GM19023 (cell line): ENCODE measurements at regions not wholly inside any gene's neighbourhood (a gene's known extent, or its start where the extent isn't known, plus 50 kb on each side); places are given as distances from the start of the nearest gene placed in this dataset.
A peak's percentile ranks its signal among the peaks of the same experiment; 100 is the strongest.
"Not testable (repeated sequence)": the region's sequence is repeated elsewhere in the genome, so short reads cannot be mapped to it uniquely, and the experiment has no call there.

Experiments used
- ATAC-seq: cut with Tn5 transposase; IDR thresholded peaks from one replicate; pipeline ENCODE4 v1.9.1; 2021; ENCODE audit warnings: mild to moderate bottlenecking, moderate library complexity; ENCODE audit not compliant: unreplicated experiment

GRCh38 chr7:138363721-138364120 lies 96.3 kb upstream of the TRIM24 start:
- no peak for ATAC-seq

GRCh38 chr7:138366137-138366536 lies 93.9 kb upstream of the TRIM24 start:
- ATAC-seq, result not testable (repeated sequence)

- not testable (repeated sequence) for ATAC-seq
Measured at GRCh38 chr7:138366676-138367075, 93.4 kb upstream of the TRIM24 start.

GRCh38 chr7:138369797-138370196 lies 90.3 kb upstream of the TRIM24 start:
- ATAC-seq, result no peak

GRCh38 chr7:138370956-138371355 lies 89.1 kb upstream of the TRIM24 start:
- ATAC-seq, result no peak

- ATAC-seq, result no peak
Measured at GRCh38 chr7:138374119-138374693, 85.9 kb upstream of the TRIM24 start.

- no peak for ATAC-seq
Measured at GRCh38 chr7:138377306-138377705, 82.8 kb upstream of the TRIM24 start.

GRCh38 chr7:138378741-138379559 lies 81.1 kb upstream of the TRIM24 start:
- no peak for ATAC-seq

GRCh38 chr7:138382862-138383565 lies 77.0 kb upstream of the TRIM24 start:
- ATAC-seq, result no peak

GRCh38 chr7:138386821-138387220 lies 73.2 kb upstream of the TRIM24 start:
- ATAC-seq, result no peak

- ATAC-seq, result no peak
Measured at GRCh38 chr7:138387755-138388475, 72.1 kb upstream of the TRIM24 start.

- ATAC-seq, result no peak
Measured at GRCh38 chr7:138388673-138389491, 71.2 kb upstream of the TRIM24 start.

GRCh38 chr7:138395763-138396162 lies 64.3 kb upstream of the TRIM24 start:
- ATAC-seq, result no peak

- ATAC-seq, result peak; percentile 92
Measured at GRCh38 chr7:138396251-138397070, 63.6 kb upstream of the TRIM24 start.

GRCh38 chr7:138397071-138397433 lies 63.0 kb upstream of the TRIM24 start:
- ATAC-seq, result not testable (repeated sequence)

- no peak for ATAC-seq
Measured at GRCh38 chr7:138398857-138399256, 61.2 kb upstream of the TRIM24 start.

- ATAC-seq, result no peak
Measured at GRCh38 chr7:138400400-138400886, 59.6 kb upstream of the TRIM24 start.

GRCh38 chr7:138402749-138403148 lies 57.3 kb upstream of the TRIM24 start:
- no peak for ATAC-seq

GRCh38 chr7:138405496-138405895 lies 54.6 kb upstream of the TRIM24 start:
- ATAC-seq, result no peak
